PC-9 (cell line): ENCODE measurements at regions not wholly inside any gene's neighbourhood (a gene's known extent, or its start where the extent isn't known, plus 50 kb on each side); places are given as distances from the start of the nearest gene placed in this dataset.

Source experiments
- BruUV-seq: library from RNA; stranded (reverse); fragments of 400-500 nt; replicated peaks from 2 replicates; lab custom pipeline; 2021; lab: Mats Ljungman, UMichigan
- CTCF ChIA-PET: fragments of 300-600 bp; sonication (Branson Sonifier 250); formaldehyde crosslinking; loops from one replicate; lab custom pipeline; 2022; ENCODE audit warnings: antibody characterized with exemption; lab: Charles Lee
- POLR2A ChIA-PET: fragments of 300-600 bp; sonication (Branson Sonifier 250); formaldehyde crosslinking; loops from one replicate; lab custom pipeline; 2022; ENCODE audit warnings: antibody characterized with exemption; ENCODE audit not compliant: unreplicated experiment; lab: Charles Lee
- DNase-seq, 2 experiments: peaks; one replicate each; pipeline versions ENCODE4 v3.0.0 to v3.0.0-alpha.2; 2015 to 2022; ENCODE audit warnings: mixed read lengths in 1 of 2
- H2AFZ ChIP-seq: fragments of 200-600 bp; sonication (generic); 2 replicates; pipeline ENCODE4 v1.8.1; 2017; ENCODE audit warnings: antibody characterized with exemption
- H3F3A ChIP-seq: fragments of 200-600 bp; sonication (generic); 2 replicates; pipeline ENCODE4 v1.8.1; 2017; ENCODE audit warnings: antibody characterized with exemption, mild to moderate bottlenecking, low read depth; ENCODE audit not compliant: insufficient read depth
- H3K27ac ChIP-seq: fragments of 200-600 bp; sonication (generic); 2 replicates; pipeline ENCODE4 v1.6.1; 2016; ENCODE audit warnings: mixed run types
- H3K27me3 ChIP-seq: fragments of 200-600 bp; sonication (generic); 2 replicates; pipeline ENCODE4 v1.6.1; 2016; ENCODE audit warnings: low read depth, mixed run types; ENCODE audit not compliant: insufficient read depth
- H3K36me3 ChIP-seq: fragments of 200-600 bp; sonication (generic); 2 replicates; pipeline ENCODE4 v1.6.1; 2016; ENCODE audit warnings: low read depth, mixed run types
- H3K4me1 ChIP-seq: fragments of 200-600 bp; sonication (generic); replicated peaks from 2 replicates; pipeline ENCODE4 v1.6.1; 2016; ENCODE audit warnings: mixed run types; ENCODE audit not compliant: insufficient read depth
- H3K4me2 ChIP-seq: fragments of 200-600 bp; sonication (generic); 2 replicates; pipeline ENCODE4 v1.6.1; 2017; ENCODE audit warnings: mixed run types
- H3K4me3 ChIP-seq: fragments of 200-600 bp; sonication (generic); 2 replicates; pipeline ENCODE4 v1.6.1; 2016; ENCODE audit warnings: mixed run types
- H3K79me2 ChIP-seq: fragments of 200-600 bp; sonication (generic); 2 replicates; pipeline ENCODE4 v1.6.1; 2017; ENCODE audit warnings: low read depth, mixed run types
- H3K9me2 ChIP-seq: fragments of 200-600 bp; sonication (generic); 2 replicates; pipeline ENCODE4 v1.8.1; 2017; ENCODE audit warnings: mild to moderate bottlenecking; ENCODE audit not compliant: insufficient read depth
- H3K9me3 ChIP-seq: fragments of 200-600 bp; sonication (generic); 2 replicates; pipeline ENCODE4 v1.8.1; 2016; ENCODE audit warnings: low read depth; ENCODE audit not compliant: insufficient read depth
- H4K20me1 ChIP-seq: fragments of 200-600 bp; sonication (generic); 2 replicates; pipeline ENCODE4 v1.8.1; 2017; ENCODE audit not compliant: insufficient read depth
- EZH2 ChIP-seq: fragments of 200-600 bp; sonication (generic); IDR thresholded peaks from 2 replicates; pipeline ENCODE4 v1.8.0; 2017; ENCODE audit warnings: antibody characterized with exemption, low read depth
- intact Hi-C: fragments of 100-400 bp; cut with micrococcal nuclease; formaldehyde crosslinking; loops from one replicate; pipeline ENCODE4 v1.10.0; 2022; ENCODE audit not compliant: unreplicated experiment
- TF ChIP-seq, protein P1 (sequence below): fragments of 200-600 bp; sonication (generic); conservative IDR thresholded peaks from 2 replicates; pipeline ENCODE4 v1.6.1; 2017; ENCODE audit warnings: mixed run types, antibody characterized with exemption, mild to moderate bottlenecking, moderate library complexity

DNA sequence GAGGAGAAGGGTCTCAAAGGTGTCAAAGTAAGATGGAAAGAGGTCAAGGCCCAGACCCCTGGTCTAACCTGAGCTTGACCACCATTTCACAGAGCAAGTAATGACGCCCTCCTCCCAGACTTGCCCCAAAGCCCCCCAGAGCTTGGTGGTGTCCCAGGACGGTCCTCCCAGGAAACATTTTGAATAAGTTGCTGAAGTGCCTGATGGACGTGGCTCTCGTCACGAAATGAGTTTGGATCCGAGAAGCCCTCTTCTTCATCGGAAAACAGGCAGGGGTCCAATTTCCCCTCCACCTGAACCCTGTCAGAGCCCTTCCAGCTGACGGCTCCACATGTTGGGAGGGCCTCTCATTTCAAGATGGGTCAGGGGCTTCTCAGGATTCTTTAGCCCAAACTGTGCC lies 54.5 kb upstream of the TPM4 start:
- DNase-seq: no peak
- Histone ChIP-seq H3K4me1 (no peaks in the 10 kb centered on the region), H3K9me2 (no peaks in the 10 kb centered on the region), H3K36me3 (no peaks in the 10 kb centered on the region), H2AFZ (no peak overlapping the region), H3K79me2 (no peaks in the 10 kb centered on the region), H3F3A (peaks cover 2% of the 10 kb centered on the region; the same call in 1 of the 2 replicates), H3K4me2 (no peak overlapping the region), H3K27ac (no peak overlapping the region), H3K4me3 (no peak overlapping the region), H3K27me3 (no peaks in the 10 kb centered on the region), H4K20me1 (no peaks in the 10 kb centered on the region), H3K9me3 (no peaks in the 10 kb centered on the region)
- intact Hi-C loops: no loop called here
- ChIA-PET CTCF (interaction anchor here (0.5 to 0.6 kb wide), 2 partner anchors 153 to 928 kb away, joined by 3 to 4 read pairs; no protein-coding TSS in a partner anchor), POLR2A (no interaction called here)
- no TSS peak for BruUV-seq
- TF ChIP-seq EZH2: no peak
- TF ChIP-seq, protein P1, sequence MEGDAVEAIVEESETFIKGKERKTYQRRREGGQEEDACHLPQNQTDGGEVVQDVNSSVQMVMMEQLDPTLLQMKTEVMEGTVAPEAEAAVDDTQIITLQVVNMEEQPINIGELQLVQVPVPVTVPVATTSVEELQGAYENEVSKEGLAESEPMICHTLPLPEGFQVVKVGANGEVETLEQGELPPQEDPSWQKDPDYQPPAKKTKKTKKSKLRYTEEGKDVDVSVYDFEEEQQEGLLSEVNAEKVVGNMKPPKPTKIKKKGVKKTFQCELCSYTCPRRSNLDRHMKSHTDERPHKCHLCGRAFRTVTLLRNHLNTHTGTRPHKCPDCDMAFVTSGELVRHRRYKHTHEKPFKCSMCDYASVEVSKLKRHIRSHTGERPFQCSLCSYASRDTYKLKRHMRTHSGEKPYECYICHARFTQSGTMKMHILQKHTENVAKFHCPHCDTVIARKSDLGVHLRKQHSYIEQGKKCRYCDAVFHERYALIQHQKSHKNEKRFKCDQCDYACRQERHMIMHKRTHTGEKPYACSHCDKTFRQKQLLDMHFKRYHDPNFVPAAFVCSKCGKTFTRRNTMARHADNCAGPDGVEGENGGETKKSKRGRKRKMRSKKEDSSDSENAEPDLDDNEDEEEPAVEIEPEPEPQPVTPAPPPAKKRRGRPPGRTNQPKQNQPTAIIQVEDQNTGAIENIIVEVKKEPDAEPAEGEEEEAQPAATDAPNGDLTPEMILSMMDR: no peak

DNA sequence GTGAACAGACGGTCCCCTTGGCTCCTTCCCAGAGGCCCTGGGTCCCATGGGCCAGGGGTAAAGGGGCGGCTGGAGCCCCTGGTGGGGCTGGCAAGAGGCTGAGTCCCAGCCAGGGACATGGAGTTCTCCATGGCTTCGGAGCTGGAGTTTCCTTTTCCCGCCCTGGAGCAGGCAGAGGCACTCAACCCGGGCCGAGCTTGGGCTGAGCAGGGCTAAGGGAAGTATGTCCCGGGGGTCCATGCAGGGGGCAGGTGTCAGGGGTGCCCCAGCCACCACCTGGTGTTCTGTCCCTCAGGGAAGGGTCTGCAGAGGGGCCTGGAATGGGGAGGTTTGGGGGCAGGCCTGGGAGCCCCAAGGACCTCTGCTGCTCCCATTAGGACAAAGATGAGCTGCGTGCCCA lies 54.0 kb upstream of the TPM4 start:
- Histone ChIP-seq H3K4me1 (no peaks in the 10 kb centered on the region), H3K9me2 (no peaks in the 10 kb centered on the region), H3K36me3 (no peaks in the 10 kb centered on the region), H3F3A (peaks cover 4% of the 10 kb centered on the region; the same call in 1 of the 2 replicates), H2AFZ (no peak overlapping the region), H3K4me3 (no peak overlapping the region), H3K27ac (no peak overlapping the region), H3K9me3 (no peaks in the 10 kb centered on the region), H4K20me1 (no peaks in the 10 kb centered on the region), H3K79me2 (no peaks in the 10 kb centered on the region), H3K4me2 (no peak overlapping the region), H3K27me3 (no peaks in the 10 kb centered on the region)
- no TSS peak for BruUV-seq
- POLR2A ChIA-PET: no interaction called here
- no peak for TF ChIP-seq EZH2
- TF ChIP-seq, protein P1: no peak
- no peak for DNase-seq
- CTCF ChIA-PET: interaction anchor here (0.5 to 0.6 kb wide), 2 partner anchors 153 to 928 kb away, joined by 3 to 4 read pairs; no protein-coding TSS in a partner anchor
- intact Hi-C loops: no loop called here

DNA sequence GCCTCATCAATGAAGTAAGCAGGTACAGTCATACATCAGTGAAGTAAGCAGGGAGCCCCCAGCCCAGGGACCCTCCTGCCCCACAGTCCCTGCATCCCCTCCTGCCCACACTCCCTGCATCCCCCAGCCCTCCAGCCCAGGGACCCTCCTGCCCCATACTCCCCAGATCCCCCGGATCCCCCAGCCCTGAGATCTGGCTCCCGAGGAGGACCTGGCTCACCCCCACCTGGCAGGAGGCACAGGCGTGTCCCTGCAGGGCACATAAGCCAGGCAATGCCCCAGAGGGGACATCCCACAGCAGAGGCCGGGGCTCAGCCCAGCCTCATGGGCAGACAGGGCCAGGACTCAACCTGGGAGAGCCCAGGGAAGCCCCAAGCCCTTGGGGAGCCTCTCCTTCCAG lies 53.6 kb upstream of the TPM4 start:
- POLR2A ChIA-PET: no interaction called here
- Histone ChIP-seq H2AFZ (no peak overlapping the region), H3K4me1 (no peaks in the 10 kb centered on the region), H3K9me2 (no peaks in the 10 kb centered on the region), H3F3A (peaks cover 8% of the 10 kb centered on the region), H3K27me3 (no peaks in the 10 kb centered on the region), H3K4me3 (no peak overlapping the region), H3K9me3 (no peaks in the 10 kb centered on the region), H3K79me2 (no peaks in the 10 kb centered on the region), H3K27ac (no peak overlapping the region), H3K36me3 (no peaks in the 10 kb centered on the region), H4K20me1 (no peaks in the 10 kb centered on the region), H3K4me2 (no peak overlapping the region)
- TF ChIP-seq, protein P1: no peak
- TF ChIP-seq EZH2: no peak
- BruUV-seq: no TSS peak
- intact Hi-C loops: no loop called here
- CTCF ChIA-PET: no interaction called here
- DNase-seq: no peak
